ENCODE measurements at regions not wholly inside any gene's neighbourhood (a gene's known extent, or its start where the extent isn't known, plus 50 kb on each side); places are given as distances from the start of the nearest gene placed in this dataset.

DNA sequence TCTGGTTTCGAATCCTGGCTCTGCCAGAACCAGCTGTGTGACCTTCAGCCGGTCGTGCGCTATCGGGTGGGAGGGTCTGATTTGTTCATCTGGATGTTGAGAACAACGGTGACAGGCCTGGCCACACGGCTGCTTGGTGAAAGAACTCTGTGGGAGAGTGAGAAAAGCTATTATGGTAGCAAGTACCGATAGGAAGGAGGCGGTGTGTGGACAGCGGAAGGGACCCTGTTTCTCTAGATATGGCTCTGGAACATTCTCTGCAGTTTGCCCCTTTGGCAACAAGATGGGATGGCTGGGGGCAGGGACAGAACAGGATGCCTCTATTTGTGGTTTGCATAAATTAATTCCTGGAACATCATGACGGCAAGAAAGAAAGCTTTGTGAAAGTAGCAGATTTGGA lies 347.3 kb downstream of the AACS start:
- Histone ChIP-seq H2AK5ac (ENCODE audit: low read depth, low read length) (no peak overlapping the region), H3K4me3 (ENCODE audit: extremely low read depth in 1 of 4, insufficient read depth in 2 of 4, low read depth in 3 of 4, low read length in 4 of 4) (no peak overlapping the region), H3K79me1 (ENCODE audit: low read depth, low read length) (peaks cover 5% of the 10 kb centered on the region; the same call in 1 of the 2 replicates), H3K56ac (replicated peaks; ENCODE audit: insufficient read length, low read depth, low read length) (no peak overlapping the region), H3K27me3 (replicated peaks in 1 of 4; ENCODE audit: control insufficient read depth in 3 of 4, extremely low read depth in 1 of 4, insufficient read depth in 3 of 4, low read length in 3 of 4) (no peaks in the 10 kb centered on the region), H3K4me2 (ENCODE audit: insufficient read depth in 1 of 2, low read depth in 2 of 2, low read length in 2 of 2) (no peak overlapping the region), H2BK15ac (ENCODE audit: low read length) (no peak overlapping the region), H3K23me2 (ENCODE audit: low read depth, low read length) (peaks cover 3% of the 10 kb centered on the region; the same call in 1 of the 2 replicates), H2BK120ac (replicated peaks; ENCODE audit: low read depth, low read length) (no peak overlapping the region), H3K9ac (replicated peaks in 1 of 4; ENCODE audit: extremely low read depth in 1 of 4, low read depth in 3 of 4, low read length in 3 of 4) (no peak overlapping the region; a peak in 1 of 7 replicates), H3K9me3 (ENCODE audit: insufficient read depth in 2 of 2, low read depth in 1 of 2, low read length in 1 of 2) (no peaks in the 10 kb centered on the region), H3K36me3 (ENCODE audit: control insufficient read depth in 2 of 4, insufficient read depth in 4 of 4, low read length in 3 of 4) (no peaks in the 10 kb centered on the region), H2BK12ac (ENCODE audit: low read depth, low read length) (no peak overlapping the region), H2AFZ (ENCODE audit: low read length) (no peak overlapping the region), H3K14ac (ENCODE audit: insufficient read length) (no peak overlapping the region), H3K18ac (ENCODE audit: extremely low read depth, low read length) (no peak overlapping the region), H4K20me1 (replicated peaks in 1 of 2; ENCODE audit: control insufficient read depth in 1 of 2, insufficient read depth in 2 of 2, low read length in 2 of 2) (no peaks in the 10 kb centered on the region), H2BK5ac (ENCODE audit: low read depth, low read length) (no peak overlapping the region), H2BK20ac (ENCODE audit: low read length) (no peak overlapping the region), H4K5ac (ENCODE audit: insufficient read length, low read depth, low read length) (no peak overlapping the region), H3K4ac (replicated peaks; ENCODE audit: insufficient read length, low read depth, low read length) (no peak overlapping the region), H4K91ac (replicated peaks; ENCODE audit: insufficient read length, low read length) (no peak overlapping the region), H3K79me2 (ENCODE audit: control insufficient read depth in 1 of 2, insufficient read depth in 2 of 2, low read length in 2 of 2) (peaks cover 0 to 6% of the 10 kb centered on the region in 2 experiments; a peak in 1 of 4 replicates), H3K23ac (ENCODE audit: insufficient read length) (no peak overlapping the region), H4K8ac (ENCODE audit: extremely low read depth, insufficient read depth, low read length) (no peak overlapping the region), H3K27ac (ENCODE audit: low read depth, low read length) (no peak overlapping the region), H3K4me1 (replicated peaks in 1 of 4; ENCODE audit: control insufficient read depth in 3 of 4, insufficient read depth in 4 of 4, low read length in 3 of 4) (no peaks in the 10 kb centered on the region; a peak in 1 of 7 replicates)
- CTCF ChIA-PET (ENCODE audit: partially characterized antibody) = interaction anchor here (0.6 to 1.6 kb wide), 4 partner anchors 10 to 204 kb away, joined by 3 read pairs; no protein-coding TSS in a partner anchor
- POLR2A ChIA-PET (ENCODE audit: partially characterized antibody) = no interaction called here
- FAIRE-seq (no peak), DNase-seq (ENCODE audit: low read depth in 1 of 2, low spot score in 2 of 2) (no peak)
- no peak for TF ChIP-seq CHD2 (IDR thresholded peaks at IDR 0.05; ENCODE audit: low read length)
- no peak for TF ChIP-seq SIRT6 (IDR thresholded peaks at IDR 0.05; ENCODE audit: low read length)
- no peak for TF ChIP-seq GTF2F1 (IDR thresholded peaks at IDR 0.05; ENCODE audit: borderline replicate concordance, low read depth, low read length)
- TF ChIP-seq MAFK (IDR thresholded peaks at IDR 0.05; ENCODE audit: low read depth, low read length) = no peak
- TF ChIP-seq KDM1A (IDR thresholded peaks at IDR 0.05; ENCODE audit: borderline replicate concordance, low read length) = no peak
- TF ChIP-seq TAF7 (optimal IDR thresholded peaks at IDR 0.05; ENCODE audit: borderline replicate concordance, low read depth, low read length) = no peak
- TF ChIP-seq SIN3A (conservative IDR thresholded peaks at IDR 0.05 in 1 of 2, IDR thresholded peaks at IDR 0.05 in 1 of 2; ENCODE audit: low read depth in 1 of 2, low read length in 2 of 2) = no peak
- TF ChIP-seq E2F6 (IDR thresholded peaks at IDR 0.05) = no peak
- no peak for TF ChIP-seq JUN (IDR thresholded peaks at IDR 0.05; ENCODE audit: low read depth, low read length)
- TF ChIP-seq, protein P1, sequence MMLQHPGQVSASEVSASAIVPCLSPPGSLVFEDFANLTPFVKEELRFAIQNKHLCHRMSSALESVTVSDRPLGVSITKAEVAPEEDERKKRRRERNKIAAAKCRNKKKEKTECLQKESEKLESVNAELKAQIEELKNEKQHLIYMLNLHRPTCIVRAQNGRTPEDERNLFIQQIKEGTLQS (IDR thresholded peaks at IDR 0.05; ENCODE audit: insufficient read depth, low read depth, low read length) = no peak
- TF ChIP-seq RBBP5 (IDR thresholded peaks at IDR 0.05; ENCODE audit: borderline replicate concordance, low read depth, low read length) = no peak
- no peak for TF ChIP-seq CBX8 (IDR thresholded peaks at IDR 0.05; ENCODE audit: borderline replicate concordance, low read depth, low read length)
- 94% methylated on average over 11 of the region's 11 CpGs; no CpG with 5 or more reads in 1 of the 2 experiments for WGBS, 2 experiments (ENCODE audit: extremely low coverage in 1 of 2, insufficient coverage in 1 of 2, insufficient read length in 1 of 2, insufficient replicate concordance in 2 of 2, low coverage in 1 of 2, low lambda C conversion rate in 2 of 2, missing lambda C conversion rate in 1 of 2)
